LNCAP (cell line): ENCODE measurements at regions not wholly inside any gene's neighbourhood (a gene's known extent, or its start where the extent isn't known, plus 50 kb on each side); places are given as distances from the start of the nearest gene placed in this dataset.

Experiments
- TF ChIP-seq, protein P1 (sequence below): fragments of 450-650 bp; IDR thresholded peaks from 2 replicates; pipeline ENCODE4 v1.5.1; 2017; ENCODE audit warnings: mild to moderate bottlenecking

DNA sequence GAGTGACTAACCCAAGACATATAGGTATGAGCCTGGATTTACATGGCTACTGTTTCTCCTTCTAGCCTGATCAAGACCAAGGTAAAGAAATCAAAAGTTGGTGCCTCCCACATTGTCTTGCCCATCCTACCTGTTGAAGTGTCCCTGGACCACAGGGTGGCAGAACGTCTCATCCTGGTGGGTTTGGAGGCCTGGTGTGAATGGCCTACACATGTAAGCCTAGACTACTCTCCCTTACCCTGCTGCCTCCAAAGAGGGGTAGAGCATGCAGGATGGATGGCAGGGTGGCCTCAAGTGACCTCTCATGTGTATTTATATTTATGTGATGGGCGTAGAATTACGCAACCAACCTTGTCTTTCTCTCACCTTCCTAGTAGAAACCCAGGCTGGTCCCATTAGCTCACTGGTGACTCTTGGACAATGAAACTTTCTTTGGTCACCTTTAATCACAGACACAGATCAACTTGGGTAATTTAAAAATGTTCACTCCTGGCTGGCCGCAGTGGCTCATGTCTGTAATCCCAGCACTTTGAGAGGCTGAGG, 73.3 kb upstream of the SOD3 start:
- TF ChIP-seq, protein P1, sequence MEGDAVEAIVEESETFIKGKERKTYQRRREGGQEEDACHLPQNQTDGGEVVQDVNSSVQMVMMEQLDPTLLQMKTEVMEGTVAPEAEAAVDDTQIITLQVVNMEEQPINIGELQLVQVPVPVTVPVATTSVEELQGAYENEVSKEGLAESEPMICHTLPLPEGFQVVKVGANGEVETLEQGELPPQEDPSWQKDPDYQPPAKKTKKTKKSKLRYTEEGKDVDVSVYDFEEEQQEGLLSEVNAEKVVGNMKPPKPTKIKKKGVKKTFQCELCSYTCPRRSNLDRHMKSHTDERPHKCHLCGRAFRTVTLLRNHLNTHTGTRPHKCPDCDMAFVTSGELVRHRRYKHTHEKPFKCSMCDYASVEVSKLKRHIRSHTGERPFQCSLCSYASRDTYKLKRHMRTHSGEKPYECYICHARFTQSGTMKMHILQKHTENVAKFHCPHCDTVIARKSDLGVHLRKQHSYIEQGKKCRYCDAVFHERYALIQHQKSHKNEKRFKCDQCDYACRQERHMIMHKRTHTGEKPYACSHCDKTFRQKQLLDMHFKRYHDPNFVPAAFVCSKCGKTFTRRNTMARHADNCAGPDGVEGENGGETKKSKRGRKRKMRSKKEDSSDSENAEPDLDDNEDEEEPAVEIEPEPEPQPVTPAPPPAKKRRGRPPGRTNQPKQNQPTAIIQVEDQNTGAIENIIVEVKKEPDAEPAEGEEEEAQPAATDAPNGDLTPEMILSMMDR: no peak

- TF ChIP-seq, protein P1: no peak
Observed at GRCh38 chr4:24727390-24728224, 67.8 kb upstream of the SOD3 start.

GRCh38 chr4:24729119-24729730, 66.1 kb upstream of the SOD3 start:
- TF ChIP-seq, protein P1: no peak

- TF ChIP-seq, protein P1: no peak
Observed at GRCh38 chr4:24730256-24731001, 64.9 kb upstream of the SOD3 start.

DNA sequence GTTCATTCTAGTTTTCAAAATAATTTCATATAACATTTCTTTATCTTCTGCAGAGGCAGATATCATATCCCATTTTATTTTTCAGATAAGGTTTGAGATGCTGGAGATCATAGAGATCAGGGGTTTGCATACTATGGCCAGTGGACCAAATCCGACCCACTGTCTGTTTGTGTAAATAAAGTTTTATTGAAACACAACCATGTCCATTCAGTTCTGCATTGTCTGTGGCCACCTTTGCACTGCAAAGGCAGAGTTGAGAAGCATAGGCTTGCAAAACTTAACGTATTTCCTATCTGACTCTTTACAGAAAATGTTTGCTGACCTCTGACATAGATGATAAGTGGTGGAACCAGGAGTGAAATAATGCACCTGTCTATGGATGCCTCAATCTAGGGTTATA, 63.9 kb upstream of the SOD3 start:
- TF ChIP-seq, protein P1: no peak

DNA sequence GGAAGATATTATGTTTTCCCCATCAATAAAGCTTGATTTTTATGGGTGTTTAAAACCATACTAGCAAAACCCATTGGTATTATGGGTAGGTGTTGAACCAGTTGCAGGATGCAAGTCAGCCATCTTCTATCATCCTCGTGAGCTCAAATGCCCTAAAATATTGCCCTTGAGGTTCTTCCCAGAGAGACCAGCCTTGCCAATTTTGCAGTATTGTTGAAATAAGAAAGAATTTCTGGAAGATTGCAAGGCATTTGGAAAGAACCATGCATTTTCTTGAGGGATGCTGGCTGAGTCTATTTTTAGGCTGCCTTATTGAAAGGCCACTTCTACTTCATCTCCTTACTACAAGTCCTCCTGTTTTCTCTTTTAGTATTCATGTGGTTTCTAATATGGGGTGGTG, 60.9 kb upstream of the SOD3 start:
- TF ChIP-seq, protein P1: no peak

- TF ChIP-seq, protein P1: peak; percentile 66
Observed at GRCh38 chr4:24736066-24736465, 59.3 kb upstream of the SOD3 start.
